ENCODE measurements at regions not wholly inside any gene's neighbourhood (a gene's known extent, or its start where the extent isn't known, plus 50 kb on each side); places are given as distances from the start of the nearest gene placed in this dataset.

- TF ChIP-seq CTCF (IDR thresholded peaks at IDR 0.05) (no peak), POLR2AphosphoS5 (IDR thresholded peaks at IDR 0.05) (no peak), POLR2A (IDR thresholded peaks at IDR 0.05) (no peak), EP300 (IDR thresholded peaks at IDR 0.05) (no peak)
Measured at GRCh38 chr12:84676787-84677186, 235.8 kb downstream of the SLC6A15 start.

Measured in upper lobe of left lung (tissue), 4 donors.